22Rv1 (cell line): ENCODE measurements at regions not wholly inside any gene's neighbourhood (a gene's known extent, or its start where the extent isn't known, plus 50 kb on each side); places are given as distances from the start of the nearest gene placed in this dataset.

Experiments
- H3K27ac ChIP-seq: fragments of 450-650 bp; 2 replicates; pipeline ENCODE4 v1.5.1; 2017
- CTCF ChIP-seq: fragments of 450-650 bp; IDR thresholded peaks from 2 replicates; pipeline ENCODE4 v1.5.1; 2017; ENCODE audit warnings: mild to moderate bottlenecking
- ZFX ChIP-seq: fragments of 450-650 bp; IDR thresholded peaks from 2 replicates; pipeline ENCODE4 v1.6.1; 2017; ENCODE audit warnings: antibody characterized with exemption, borderline replicate concordance

GRCh38 chr1:218867941-218868626 lies 305.6 kb upstream of the LYPLAL1 start:
- TF ChIP-seq ZFX (no peak), CTCF (no peak)
- no peak overlapping the region for H3K27ac ChIP-seq

GRCh38 chr1:218869276-218869675 lies 304.4 kb upstream of the LYPLAL1 start:
- H3K27ac ChIP-seq = no peak overlapping the region
- TF ChIP-seq ZFX (no peak), CTCF (no peak)

- no peak overlapping the region for H3K27ac ChIP-seq
- TF ChIP-seq ZFX = no peak
- no peak for TF ChIP-seq CTCF
These were observed 301.7 kb upstream of the LYPLAL1 start for GRCh38 chr1:218872026-218872425.

- no peak overlapping the region for H3K27ac ChIP-seq
- TF ChIP-seq CTCF (no peak), ZFX (no peak)
These were observed 300.8 kb upstream of the LYPLAL1 start for GRCh38 chr1:218872928-218873327.

GRCh38 chr1:218874313-218874712 lies 299.4 kb upstream of the LYPLAL1 start:
- TF ChIP-seq ZFX (no peak), CTCF (no peak)
- no peak overlapping the region for H3K27ac ChIP-seq

GRCh38 chr1:218874801-218875400 lies 298.8 kb upstream of the LYPLAL1 start:
- H3K27ac ChIP-seq = no peak overlapping the region
- TF ChIP-seq ZFX = no peak
- no peak for TF ChIP-seq CTCF

GRCh38 chr1:218878369-218878768 lies 295.3 kb upstream of the LYPLAL1 start:
- TF ChIP-seq ZFX (no peak), CTCF (no peak)
- H3K27ac ChIP-seq = no peak overlapping the region
